ENCODE measurements at regions not wholly inside any gene's neighbourhood (a gene's known extent, or its start where the extent isn't known, plus 50 kb on each side); places are given as distances from the start of the nearest gene placed in this dataset.
A peak's percentile ranks its signal among the peaks of the same experiment; 100 is the strongest.

- Mint-ChIP-seq H3K4me1 (no peaks in the 10 kb centered on the region), H3K36me3 (peaks cover 0 to 8% of the 10 kb centered on the region in 2 donors), H3K27me3 (peaks cover 8 to 12% of the 10 kb centered on the region in 2 donors), H3K9me3 (peaks cover 0 to 7% of the 10 kb centered on the region in 2 donors), H3K4me3 (no peak overlapping the region), H3K27ac (no peak overlapping the region)
- ATAC-seq (replicated peaks) (no peak), DNase-seq (no peak)
Observed at GRCh38 chr9:134515026-134515821, 126.4 kb upstream of the COL5A1 start.

GRCh38 chr9:134516464-134516863 lies 125.1 kb upstream of the COL5A1 start:
- H3K4me3 Mint-ChIP-seq, result no peak overlapping the region
- peaks cover 12% of the 10 kb centered on the region in 2 donors for H3K27me3 Mint-ChIP-seq
- peaks cover 5 to 11% of the 10 kb centered on the region in 2 donors for H3K9me3 Mint-ChIP-seq
- ATAC-seq (replicated peaks) (no peak), DNase-seq (no peak)
- no peak overlapping the region for H3K27ac Mint-ChIP-seq
- peaks cover 2 to 8% of the 10 kb centered on the region in 2 donors for H3K36me3 Mint-ChIP-seq
- no peaks in the 10 kb centered on the region for H3K4me1 Mint-ChIP-seq

GRCh38 chr9:134517069-134517680 lies 124.4 kb upstream of the COL5A1 start:
- H3K4me1 Mint-ChIP-seq, result no peaks in the 10 kb centered on the region
- no peak overlapping the region for H3K27ac Mint-ChIP-seq

DNA sequence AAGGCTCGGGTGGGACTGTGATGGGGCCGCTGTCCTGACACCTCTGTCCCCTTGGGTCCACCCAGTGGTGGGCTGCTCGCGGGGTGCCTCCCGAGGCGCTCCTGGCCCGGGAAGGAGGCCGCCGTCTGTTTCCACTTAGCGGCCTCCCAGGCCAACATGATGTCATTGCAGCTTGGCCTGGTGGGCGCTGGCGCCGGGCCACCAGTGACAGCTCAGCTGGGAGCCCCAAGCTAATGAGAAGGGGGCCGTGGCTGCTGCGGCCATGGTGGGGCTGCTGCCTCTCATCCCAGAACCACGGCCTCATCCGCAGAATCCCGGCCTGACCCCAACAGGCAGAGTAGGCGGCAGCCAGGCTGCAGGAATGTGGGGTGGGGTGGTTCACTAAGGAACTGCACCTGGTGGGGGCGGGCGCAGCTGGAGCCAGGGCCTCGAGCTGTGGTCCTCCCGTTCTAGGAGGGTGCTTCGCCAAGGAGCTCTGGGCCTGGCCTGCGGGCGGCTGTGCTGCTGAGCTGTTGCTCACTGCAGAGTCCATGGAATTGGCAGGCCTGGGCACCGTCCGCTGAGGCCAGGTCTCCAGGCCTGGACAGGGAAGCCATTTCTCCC lies 123.5 kb upstream of the COL5A1 start:
- peaks cover 2 to 8% of the 10 kb centered on the region in 2 donors for H3K36me3 Mint-ChIP-seq
- no peak overlapping the region for H3K4me3 Mint-ChIP-seq
- peaks cover 12 to 13% of the 10 kb centered on the region in 2 donors for H3K27me3 Mint-ChIP-seq
- H3K4me1 Mint-ChIP-seq, result no peaks in the 10 kb centered on the region
- H3K27ac Mint-ChIP-seq, result no peak overlapping the region
- H3K9me3 Mint-ChIP-seq, result peaks cover 5 to 11% of the 10 kb centered on the region in 2 donors
- ATAC-seq (replicated peaks) (no peak), DNase-seq (no peak)

More at GRCh38 chr9:134517069-134517680, 124.4 kb upstream of the COL5A1 start:
- Mint-ChIP-seq H3K27me3 (peaks cover 12% of the 10 kb centered on the region in 2 donors), H3K4me3 (no peak overlapping the region), H3K36me3 (peaks cover 2 to 8% of the 10 kb centered on the region in 2 donors), H3K9me3 (peaks cover 5 to 11% of the 10 kb centered on the region in 2 donors)
- no peak for ATAC-seq (replicated peaks)
- no peak for DNase-seq

DNA sequence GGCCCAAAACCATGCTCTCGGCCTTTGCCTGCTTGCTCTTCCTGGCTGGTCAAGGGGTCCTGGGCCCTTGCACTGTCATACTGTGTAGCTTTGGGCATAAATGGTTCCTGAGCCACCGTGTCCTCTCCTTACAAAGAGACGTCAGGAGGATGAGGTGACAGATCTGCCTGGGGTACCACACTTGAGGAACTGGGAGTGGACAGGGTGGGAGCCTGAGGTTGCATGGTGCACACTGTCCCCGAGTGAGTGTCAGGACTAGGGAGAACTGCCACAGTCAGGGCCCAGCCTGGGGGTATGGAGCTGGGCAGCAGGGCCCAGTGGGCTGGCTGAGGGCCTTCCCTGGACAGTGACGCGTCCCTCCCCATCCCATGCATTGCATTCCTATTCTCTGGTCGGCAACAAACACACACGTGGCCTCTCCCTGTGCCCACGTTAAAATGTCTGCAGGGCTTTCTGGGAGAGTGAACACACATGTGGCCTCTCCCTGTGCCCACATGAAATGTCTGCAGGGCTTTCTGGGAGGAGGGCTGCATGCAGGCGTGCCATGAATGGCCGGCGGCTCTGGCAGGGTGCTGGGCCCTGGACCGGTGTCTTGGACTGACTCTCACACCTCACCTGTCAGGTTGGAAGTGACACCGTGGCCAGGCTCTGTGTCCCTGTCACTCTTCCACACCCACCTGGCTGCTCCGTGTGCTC lies 122.1 kb upstream of the COL5A1 start:
- Mint-ChIP-seq H3K27ac (no peak overlapping the region), H3K27me3 (peaks cover 8 to 16% of the 10 kb centered on the region in 2 donors), H3K9me3 (peaks cover 5 to 11% of the 10 kb centered on the region in 2 donors), H3K4me3 (no peak overlapping the region), H3K36me3 (peaks cover 2 to 8% of the 10 kb centered on the region in 2 donors), H3K4me1 (no peaks in the 10 kb centered on the region)
- ATAC-seq (replicated peaks) (no peak), DNase-seq (no peak)

DNA sequence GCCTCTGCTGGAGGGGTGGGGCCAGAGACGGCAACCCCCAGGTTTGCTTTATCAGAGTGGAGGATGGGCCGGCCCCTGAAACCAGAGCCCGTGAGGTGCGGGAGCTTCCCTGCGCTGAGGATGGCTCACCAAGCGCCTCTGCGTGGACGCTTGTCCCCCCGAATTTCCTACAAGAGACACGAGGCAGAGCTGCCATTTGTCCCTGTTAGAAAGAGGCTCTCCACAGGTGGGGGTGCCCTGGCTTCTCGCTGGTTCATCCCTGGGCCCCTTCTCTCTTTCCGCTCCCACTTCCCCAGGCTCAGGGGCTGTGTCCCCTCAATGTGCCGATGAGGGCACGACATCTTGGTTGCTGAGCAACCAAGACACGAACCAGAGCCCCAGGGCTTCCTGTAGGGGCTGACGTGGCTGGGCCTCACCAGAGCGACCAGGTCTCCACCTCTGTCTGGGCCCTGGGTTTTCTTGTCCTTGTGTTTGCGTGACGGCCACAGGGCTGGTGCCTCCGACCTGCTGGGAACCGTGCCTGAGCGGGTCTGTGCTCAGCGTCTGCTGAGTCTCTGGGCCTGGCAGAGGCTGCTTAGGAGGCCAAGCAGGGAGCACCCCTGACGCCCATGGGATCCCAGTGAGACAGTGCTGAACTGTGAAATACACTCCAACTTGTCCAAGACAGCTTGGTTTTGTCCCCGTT lies 119.6 kb upstream of the COL5A1 start:
- Mint-ChIP-seq H3K4me1 (no peaks in the 10 kb centered on the region), H3K27me3 (peaks cover 10 to 21% of the 10 kb centered on the region in 2 donors), H3K36me3 (peaks cover 0 to 2% of the 10 kb centered on the region in 2 donors), H3K27ac (no peak overlapping the region), H3K9me3 (peaks cover 4 to 5% of the 10 kb centered on the region in 2 donors), H3K4me3 (no peak overlapping the region)
- no peak for DNase-seq
- no peak for ATAC-seq (replicated peaks)

DNA sequence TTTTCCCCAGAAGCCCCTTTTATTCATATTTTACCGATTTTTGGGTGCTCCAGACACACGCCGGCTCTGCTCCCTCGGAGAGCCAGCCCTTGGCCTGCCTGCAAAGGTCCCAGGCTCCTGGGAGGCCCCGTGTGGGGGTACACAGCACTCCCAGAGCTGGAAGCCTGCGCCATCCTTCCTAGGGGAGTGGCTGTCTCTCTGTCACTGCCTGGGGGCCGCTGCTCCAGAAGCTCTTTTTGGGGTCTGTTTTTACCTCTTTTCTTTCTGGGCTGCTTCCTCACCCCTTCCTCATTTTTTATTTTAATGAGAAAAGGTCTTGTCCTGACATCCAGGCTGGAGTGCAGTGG lies 119.1 kb upstream of the COL5A1 start:
- H3K27me3 Mint-ChIP-seq, result peaks cover 13 to 24% of the 10 kb centered on the region in 2 donors

GRCh38 chr9:134522976-134523375 lies 118.6 kb upstream of the COL5A1 start:
- peaks cover 0 to 2% of the 10 kb centered on the region in 2 donors for H3K36me3 Mint-ChIP-seq
- peaks cover 4 to 5% of the 10 kb centered on the region in 2 donors for H3K9me3 Mint-ChIP-seq
- no peaks in the 10 kb centered on the region for H3K4me1 Mint-ChIP-seq
- no peak overlapping the region for H3K4me3 Mint-ChIP-seq
- no peak overlapping the region for H3K27ac Mint-ChIP-seq
- DNase-seq (no peak), ATAC-seq (replicated peaks) (no peak)
- peaks cover 13 to 24% of the 10 kb centered on the region in 2 donors for H3K27me3 Mint-ChIP-seq

More for the DNA sequence above, 119.1 kb upstream of the COL5A1 start:
- H3K36me3 Mint-ChIP-seq, result peaks cover 0 to 2% of the 10 kb centered on the region in 2 donors
- H3K9me3 Mint-ChIP-seq, result peaks cover 4 to 5% of the 10 kb centered on the region in 2 donors
- H3K27ac Mint-ChIP-seq, result no peak overlapping the region
- DNase-seq (no peak), ATAC-seq (replicated peaks) (no peak)
- no peaks in the 10 kb centered on the region for H3K4me1 Mint-ChIP-seq
- no peak overlapping the region for H3K4me3 Mint-ChIP-seq

DNA sequence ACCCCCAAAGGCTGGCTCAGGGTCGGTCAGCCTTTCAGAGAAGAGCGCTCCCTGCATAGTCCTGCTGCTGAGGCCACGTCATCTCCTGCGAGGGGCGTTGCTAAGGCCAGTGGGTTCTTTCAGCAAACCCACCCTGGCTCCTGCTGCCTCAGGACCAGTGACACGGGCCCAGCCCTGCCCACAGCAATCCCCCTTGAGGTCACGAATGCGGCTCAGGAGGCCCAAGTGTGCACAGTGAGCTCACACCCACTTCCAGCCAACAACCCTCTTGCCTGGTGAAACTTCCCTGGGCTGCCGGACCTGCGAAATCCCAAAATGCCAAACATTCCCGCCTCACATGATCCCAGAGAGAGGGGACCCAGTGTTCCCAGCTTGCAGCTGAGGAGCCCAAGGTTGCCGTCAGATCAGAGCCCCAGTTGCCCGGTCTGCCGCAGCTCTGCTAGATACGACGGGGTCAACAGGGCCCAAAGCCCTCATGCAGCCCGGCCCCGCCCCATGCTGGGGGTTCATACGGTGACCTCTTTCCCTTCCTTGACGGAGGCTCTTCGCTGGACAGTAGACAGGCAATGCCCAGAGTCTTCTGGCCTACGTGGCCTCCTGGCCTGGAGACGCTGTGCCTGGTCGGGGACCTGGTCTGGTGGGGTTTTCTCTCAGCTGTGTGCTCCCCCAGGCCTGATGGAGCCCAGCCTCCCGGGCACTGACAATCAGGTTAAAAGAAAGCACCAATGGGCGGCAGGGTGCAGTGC lies 116.4 kb upstream of the COL5A1 start:
- Mint-ChIP-seq H3K36me3 (peaks cover 0 to 2% of the 10 kb centered on the region in 2 donors), H3K27me3 (peaks cover 13 to 24% of the 10 kb centered on the region in 2 donors), H3K4me3 (no peak overlapping the region), H3K27ac (peak overlapping the region; percentile 5), H3K9me3 (peaks cover 7 to 12% of the 10 kb centered on the region in 2 donors), H3K4me1 (no peaks in the 10 kb centered on the region)
- DNase-seq, result no peak
- no peak for ATAC-seq (replicated peaks)

DNA sequence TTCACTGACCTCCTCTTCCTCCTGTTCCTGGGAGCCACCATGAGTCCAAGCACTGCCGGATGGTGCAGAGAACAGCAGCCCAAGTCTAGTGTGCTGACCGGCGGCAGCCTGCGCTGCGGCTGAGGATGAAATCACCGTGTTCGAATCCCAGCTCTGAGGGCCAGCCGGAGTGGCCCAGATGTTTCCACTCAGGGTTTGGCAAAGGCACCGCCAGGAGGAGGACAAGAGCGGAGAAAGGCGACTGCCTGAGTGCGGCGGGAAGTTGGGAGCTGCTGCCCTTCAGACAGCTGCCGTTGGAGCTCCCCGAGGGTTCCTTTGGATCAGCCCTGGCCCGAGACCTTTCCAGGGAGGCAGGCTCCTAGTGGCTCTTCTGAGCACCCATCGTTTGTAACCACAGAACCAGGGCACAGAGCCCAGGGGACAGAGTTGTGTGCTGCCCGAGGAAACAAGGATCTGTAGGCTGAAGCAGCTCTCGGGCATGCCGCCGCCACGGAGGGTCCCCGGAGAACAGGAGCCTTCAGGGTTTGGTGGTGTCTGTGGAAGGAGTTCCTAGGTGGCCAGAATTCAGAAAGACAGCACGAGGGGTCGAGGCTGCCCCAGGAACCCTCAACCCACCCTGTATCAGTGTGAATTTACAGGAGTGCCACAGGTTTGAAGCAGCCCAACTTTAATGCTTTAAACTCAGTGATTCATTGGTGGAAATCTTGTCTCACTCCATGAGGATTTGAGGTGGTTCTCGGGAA lies 115.6 kb upstream of the COL5A1 start:
- H3K9me3 Mint-ChIP-seq, result peaks cover 8 to 16% of the 10 kb centered on the region in 2 donors
- no peaks in the 10 kb centered on the region for H3K4me1 Mint-ChIP-seq
- DNase-seq, result no peak
- no peak for ATAC-seq (replicated peaks)
- H3K27me3 Mint-ChIP-seq, result peaks cover 13 to 24% of the 10 kb centered on the region in 2 donors
- no peak overlapping the region for H3K27ac Mint-ChIP-seq
- peaks cover 0 to 2% of the 10 kb centered on the region in 2 donors for H3K36me3 Mint-ChIP-seq
- H3K4me3 Mint-ChIP-seq, result no peak overlapping the region

DNA sequence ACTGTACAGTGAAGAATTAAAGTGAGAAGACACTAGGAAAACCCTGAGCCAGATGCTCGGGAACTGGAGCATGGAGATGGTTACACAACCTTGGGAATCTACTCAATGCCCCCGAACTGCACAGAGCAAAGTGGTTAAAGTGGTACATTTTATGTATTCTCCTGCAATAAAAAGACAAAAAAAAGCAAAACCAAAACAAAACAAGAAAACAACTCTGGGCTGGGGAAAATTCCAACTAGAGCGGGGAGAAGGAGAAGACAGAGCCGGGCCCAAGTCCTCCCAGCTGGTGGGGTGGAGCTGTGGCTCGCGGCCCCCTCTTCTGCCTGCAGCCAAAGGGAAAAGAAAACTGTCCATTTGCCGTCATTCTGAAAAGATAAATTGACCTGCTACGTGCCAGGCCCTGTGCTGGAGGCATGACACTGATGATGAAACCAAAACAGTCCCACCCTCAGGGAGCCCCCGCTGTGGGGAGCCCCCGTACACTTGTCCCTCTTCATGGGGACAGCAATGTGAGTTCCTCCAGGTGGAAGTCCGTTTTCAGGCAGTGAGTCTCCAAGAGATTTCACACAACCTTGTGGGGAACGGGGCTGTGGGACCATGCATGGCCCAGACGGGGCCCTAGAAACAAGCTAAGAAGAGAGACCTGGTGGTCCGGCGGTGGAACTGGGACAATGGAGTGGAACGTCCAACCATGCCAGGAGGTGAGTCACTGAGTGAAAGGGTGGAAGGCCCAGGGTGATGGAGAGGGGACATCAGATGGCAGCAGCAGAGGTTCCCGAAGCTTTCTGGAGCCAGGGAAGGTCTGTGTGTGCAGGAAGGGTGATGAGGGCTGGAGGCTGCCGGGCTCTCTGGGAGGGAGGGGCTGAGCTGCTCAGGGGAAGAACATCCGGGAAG lies 114.8 kb upstream of the COL5A1 start:
- peaks cover 6 to 15% of the 10 kb centered on the region in 2 donors for H3K9me3 Mint-ChIP-seq
- no peak for DNase-seq
- no peaks in the 10 kb centered on the region for H3K4me1 Mint-ChIP-seq
- no peak overlapping the region for H3K27ac Mint-ChIP-seq
- ATAC-seq (replicated peaks), result no peak
- no peaks in the 10 kb centered on the region for H3K36me3 Mint-ChIP-seq
- H3K27me3 Mint-ChIP-seq, result peaks cover 10 to 24% of the 10 kb centered on the region in 2 donors
- no peak overlapping the region for H3K4me3 Mint-ChIP-seq

- H3K9me3 Mint-ChIP-seq, result peaks cover 6 to 15% of the 10 kb centered on the region in 2 donors
Observed at GRCh38 chr9:134530724-134531123, 110.9 kb upstream of the COL5A1 start.

More at GRCh38 chr9:134530724-134531123, 110.9 kb upstream of the COL5A1 start:
- DNase-seq, result no peak
- Mint-ChIP-seq H3K4me3 (no peak overlapping the region), H3K4me1 (no peaks in the 10 kb centered on the region), H3K27ac (no peak overlapping the region), H3K27me3 (peaks cover 14 to 17% of the 10 kb centered on the region in 2 donors), H3K36me3 (no peaks in the 10 kb centered on the region)
- ATAC-seq (replicated peaks), result no peak

All from stimulated activated naive B cell treated with anti-CD40 and anti-IgM and Interleukin-4, amounts not matched to agents 10 μg/mL and 1 μg/mL and 100 μg/mL, for 72 hours (primary cell).